Prostate gland (tissue), 2 donors: ENCODE measurements at regions not wholly inside any gene's neighbourhood (a gene's known extent, or its start where the extent isn't known, plus 50 kb on each side); places are given as distances from the start of the nearest gene placed in this dataset.

Source experiments
- DNase-seq: peaks from one replicate; pipeline ENCODE4 v3.0.0-alpha.2; 2019; ENCODE audit warnings: low spot score
- H3K27ac ChIP-seq, 2 donors: fragments of 200-600 bp; sonication (generic); 2 replicates each; pipeline ENCODE4 v1.5.1; 2017 to 2019
- H3K27me3 ChIP-seq: fragments of 200-600 bp; sonication (generic); replicated peaks from 2 replicates; pipeline ENCODE4 v1.5.1; 2019; ENCODE audit not compliant: insufficient read depth
- H3K36me3 ChIP-seq, 2 donors: fragments of 200-600 bp; sonication (generic); 1 replicate in 1 of 2; 2 replicates in 1 of 2; pipeline versions ENCODE4 v1.5.1 to v1.8.1; 2017 to 2019
- H3K4me1 ChIP-seq: fragments of 200-600 bp; sonication (generic); replicated peaks from 2 replicates; pipeline ENCODE4 v1.5.1; 2019
- H3K4me3 ChIP-seq, 2 donors: fragments of 200-600 bp; sonication (generic); 2 replicates each; pipeline ENCODE4 v1.5.1; 2017 to 2019
- H3K9me3 ChIP-seq: fragments of 200-600 bp; sonication (generic); 2 replicates; pipeline ENCODE4 v1.5.1; 2017
- POLR2A ChIP-seq: fragments of 450-650 bp; IDR thresholded peaks from one replicate; pipeline ENCODE4 v1.6.1; 2016; ENCODE audit warnings: antibody characterized with exemption, mild to moderate bottlenecking
- POLR2AphosphoS5 ChIP-seq: sonication (generic); formaldehyde crosslinking; IDR thresholded peaks from one replicate; pipeline ENCODE4 v1.6.1; 2017; ENCODE audit warnings: antibody characterized with exemption
- WGBS: methylation state at CpG from one replicate; pipeline ENCODE4 v1.1.5; 2018; 5-methylcytosine and 5-hydroxymethylcytosine counted together
- intact Hi-C: fragments of 100-400 bp; cut with DNase I; formaldehyde crosslinking; loops from one replicate; pipeline ENCODE4 v1.14.2; 2022
- TF ChIP-seq, protein P1 (sequence below), 4 experiments: fragments of 200-600 bp in 2 of 4; fragments of 450-650 bp in 2 of 4; sonication (generic) in 2 of 4; IDR thresholded peaks; 1 replicate in 3 of 4; 2 replicates in 1 of 4; pipeline ENCODE4 v1.5.1; 2016 to 2019; ENCODE audit warnings: antibody characterized with exemption in 4 of 4, mild to moderate bottlenecking in 2 of 4, moderate library complexity in 2 of 4

DNA sequence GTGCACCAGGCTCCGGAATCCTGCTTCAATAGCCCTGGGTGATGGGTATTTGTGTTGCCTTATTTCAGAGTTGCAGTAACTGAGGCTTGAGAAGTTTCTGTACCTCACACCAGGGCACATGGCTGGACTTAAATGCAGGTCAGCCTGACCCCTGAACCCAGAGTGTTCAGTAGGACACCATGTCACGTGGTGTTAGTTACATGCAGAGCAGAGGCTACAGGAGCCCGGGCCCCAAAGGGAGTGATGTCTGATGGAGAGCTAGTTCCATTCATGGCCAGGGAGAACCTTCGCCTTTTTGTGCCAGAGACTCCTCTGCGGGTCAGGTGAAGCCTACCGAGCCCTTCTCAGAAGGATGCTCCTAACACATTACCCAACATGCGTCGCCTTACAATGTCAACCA lies 161.4 kb upstream of the CST7 start:
- Histone ChIP-seq H3K36me3 (no peaks in the 10 kb centered on the region), H3K4me3 (no peak overlapping the region), H3K27ac (no peak overlapping the region), H3K4me1 (no peaks in the 10 kb centered on the region), H3K9me3 (no peaks in the 10 kb centered on the region), H3K27me3 (no peaks in the 10 kb centered on the region)
- whole genome bisulfite sequencing: 87% methylated on average over 8 of the region's 8 CpGs
- intact Hi-C loops: no loop called here
- no peak for DNase-seq
- TF ChIP-seq, protein P1, sequence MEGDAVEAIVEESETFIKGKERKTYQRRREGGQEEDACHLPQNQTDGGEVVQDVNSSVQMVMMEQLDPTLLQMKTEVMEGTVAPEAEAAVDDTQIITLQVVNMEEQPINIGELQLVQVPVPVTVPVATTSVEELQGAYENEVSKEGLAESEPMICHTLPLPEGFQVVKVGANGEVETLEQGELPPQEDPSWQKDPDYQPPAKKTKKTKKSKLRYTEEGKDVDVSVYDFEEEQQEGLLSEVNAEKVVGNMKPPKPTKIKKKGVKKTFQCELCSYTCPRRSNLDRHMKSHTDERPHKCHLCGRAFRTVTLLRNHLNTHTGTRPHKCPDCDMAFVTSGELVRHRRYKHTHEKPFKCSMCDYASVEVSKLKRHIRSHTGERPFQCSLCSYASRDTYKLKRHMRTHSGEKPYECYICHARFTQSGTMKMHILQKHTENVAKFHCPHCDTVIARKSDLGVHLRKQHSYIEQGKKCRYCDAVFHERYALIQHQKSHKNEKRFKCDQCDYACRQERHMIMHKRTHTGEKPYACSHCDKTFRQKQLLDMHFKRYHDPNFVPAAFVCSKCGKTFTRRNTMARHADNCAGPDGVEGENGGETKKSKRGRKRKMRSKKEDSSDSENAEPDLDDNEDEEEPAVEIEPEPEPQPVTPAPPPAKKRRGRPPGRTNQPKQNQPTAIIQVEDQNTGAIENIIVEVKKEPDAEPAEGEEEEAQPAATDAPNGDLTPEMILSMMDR (IDR thresholded peaks at IDR 0.05): no peak
- no peak for TF ChIP-seq POLR2AphosphoS5

DNA sequence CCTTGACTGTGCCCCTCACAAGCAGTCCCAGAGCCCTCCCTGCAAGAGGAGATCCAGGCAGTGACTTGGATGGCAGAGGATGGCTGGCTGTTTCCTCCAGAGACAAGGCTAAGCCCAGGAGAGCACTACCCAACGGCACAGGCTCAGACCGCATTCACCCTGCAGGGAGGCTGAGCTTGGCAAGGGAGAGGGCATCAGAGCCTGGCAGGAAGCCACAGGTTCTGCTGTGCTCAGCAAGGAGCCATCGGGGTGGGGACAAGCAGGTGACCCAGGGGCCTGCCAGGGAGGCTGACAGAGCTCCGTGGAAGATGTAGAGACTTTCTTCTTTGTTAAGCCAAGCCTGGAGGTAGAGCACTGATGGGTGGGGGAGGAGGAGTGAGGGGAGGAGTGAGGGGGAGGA lies 159.2 kb upstream of the CST7 start:
- Histone ChIP-seq H3K27me3 (no peaks in the 10 kb centered on the region), H3K9me3 (no peaks in the 10 kb centered on the region), H3K36me3 (no peaks in the 10 kb centered on the region), H3K27ac (no peak overlapping the region), H3K4me1 (no peaks in the 10 kb centered on the region), H3K4me3 (no peak overlapping the region)
- DNase-seq: no peak
- intact Hi-C loops: no loop called here
- TF ChIP-seq, protein P1 (IDR thresholded peaks at IDR 0.05): no peak
- no peak for TF ChIP-seq POLR2AphosphoS5
- no peak for TF ChIP-seq POLR2A
- 59% methylated on average over 4 of the region's 4 CpGs for WGBS

DNA sequence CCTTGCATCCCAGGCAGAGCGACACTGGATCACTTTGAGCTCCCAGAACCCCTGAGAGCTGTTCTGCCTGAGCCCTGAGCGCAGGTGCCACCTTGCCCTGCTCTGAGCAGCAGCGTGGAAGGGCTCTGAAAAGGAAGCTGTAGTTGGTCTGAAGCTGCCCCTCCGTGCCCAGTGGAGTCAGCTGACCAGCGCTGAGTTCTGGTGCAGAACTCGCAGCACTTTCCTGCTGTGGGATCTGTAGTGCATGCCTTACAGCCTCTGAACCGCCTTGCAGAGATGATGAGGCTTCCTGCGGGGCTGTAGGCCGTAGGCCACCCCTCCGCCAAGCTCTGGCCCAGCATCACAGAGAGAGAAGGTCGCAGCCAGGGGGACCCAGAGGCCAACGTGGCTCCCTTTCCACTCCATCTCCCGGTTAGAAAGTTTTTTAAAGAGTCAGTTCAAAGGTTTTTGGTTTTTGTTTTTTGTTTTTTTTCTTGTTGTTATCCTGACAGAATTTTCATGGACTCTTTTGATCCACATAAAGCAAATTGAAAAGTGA lies 158.3 kb upstream of the CST7 start:
- intact Hi-C loops: no loop called here
- Histone ChIP-seq H3K4me3 (no peak overlapping the region), H3K27me3 (no peaks in the 10 kb centered on the region), H3K36me3 (no peaks in the 10 kb centered on the region), H3K27ac (no peak overlapping the region), H3K4me1 (no peaks in the 10 kb centered on the region), H3K9me3 (no peaks in the 10 kb centered on the region)
- no peak for DNase-seq
- WGBS: 84% methylated on average over 13 of the region's 13 CpGs
- TF ChIP-seq, protein P1 (IDR thresholded peaks at IDR 0.05): no peak
- TF ChIP-seq POLR2A (no peak), POLR2AphosphoS5 (no peak)

DNA sequence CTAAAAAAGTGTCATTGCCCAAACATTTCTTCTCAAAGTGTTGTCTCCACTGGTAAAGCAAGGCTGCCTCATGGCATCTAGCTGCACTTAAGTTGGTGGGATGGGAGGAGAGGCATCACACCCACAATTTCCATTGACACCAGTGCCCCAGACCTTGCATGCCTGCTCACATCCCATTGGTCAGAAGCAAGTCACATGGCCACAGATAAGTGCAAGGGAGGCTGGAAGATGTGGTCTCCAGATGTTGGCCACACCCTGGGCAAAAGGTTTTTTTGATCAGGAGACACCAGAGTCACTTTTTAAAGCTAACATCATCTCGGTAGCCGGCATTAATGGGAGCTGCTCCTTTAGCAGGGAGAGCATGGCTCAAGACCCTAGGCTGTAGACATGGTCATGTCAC lies 157.1 kb upstream of the CST7 start:
- intact Hi-C loops: no loop called here
- WGBS: 94% methylated on average over 2 of the region's 2 CpGs
- TF ChIP-seq POLR2A (no peak), POLR2AphosphoS5 (no peak)
- TF ChIP-seq, protein P1 (IDR thresholded peaks at IDR 0.05): no peak
- Histone ChIP-seq H3K27ac (no peak overlapping the region), H3K9me3 (no peaks in the 10 kb centered on the region), H3K36me3 (no peaks in the 10 kb centered on the region), H3K27me3 (no peaks in the 10 kb centered on the region), H3K4me3 (no peak overlapping the region), H3K4me1 (no peaks in the 10 kb centered on the region)
- DNase-seq: no peak

DNA sequence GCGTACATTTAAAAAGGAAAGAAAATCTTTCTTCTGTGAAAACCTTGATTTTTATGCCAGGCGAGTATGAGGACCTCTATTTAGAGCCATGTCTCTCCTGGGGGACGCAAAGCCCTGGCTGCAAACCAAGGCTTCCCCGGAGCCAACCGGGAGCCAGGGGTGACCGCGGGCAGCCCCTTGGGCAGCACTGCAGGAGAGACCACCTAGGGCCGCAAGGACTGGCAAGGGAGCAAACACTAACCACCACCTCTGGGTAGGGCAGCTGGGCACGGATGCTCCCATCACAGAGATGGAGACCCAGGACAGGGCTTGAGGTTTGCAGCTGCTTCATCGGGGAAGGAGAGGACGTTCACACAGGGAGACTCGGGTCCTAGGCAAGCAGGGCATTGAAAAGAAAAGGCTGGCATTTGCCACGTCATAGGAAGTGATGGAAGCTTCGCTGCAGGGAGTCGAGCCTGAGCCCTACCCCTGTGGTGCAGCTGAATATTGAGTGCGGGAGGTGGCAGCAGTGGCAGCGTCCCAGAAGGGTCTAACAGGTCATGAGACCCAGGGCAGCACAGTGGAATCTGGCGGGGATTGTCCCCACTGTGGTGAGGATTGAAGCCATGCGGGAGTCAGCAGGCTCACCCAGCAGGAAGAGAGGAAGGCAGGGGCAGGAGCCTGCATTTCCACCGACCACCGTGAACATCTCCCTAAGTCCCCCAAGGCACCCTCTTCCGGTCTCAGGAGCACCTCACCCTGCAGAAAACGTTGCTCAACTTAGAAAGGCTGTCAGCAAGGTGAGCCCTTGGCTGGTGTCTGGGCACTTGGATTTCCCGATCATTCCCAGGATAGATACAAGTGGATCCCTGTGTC lies 156.2 kb upstream of the CST7 start:
- DNase-seq: no peak
- H3K9me3 ChIP-seq: no peaks in the 10 kb centered on the region
- WGBS: 92% methylated on average over 24 of the region's 24 CpGs
- no peaks in the 10 kb centered on the region for H3K36me3 ChIP-seq
- H3K27me3 ChIP-seq: no peaks in the 10 kb centered on the region
- H3K4me3 ChIP-seq: no peak overlapping the region
- TF ChIP-seq POLR2A (no peak), POLR2AphosphoS5 (no peak)
- TF ChIP-seq, protein P1 (IDR thresholded peaks at IDR 0.05): no peak
- H3K4me1 ChIP-seq: no peaks in the 10 kb centered on the region
- no peak overlapping the region for H3K27ac ChIP-seq
- intact Hi-C loops: no loop called here
